Amniotic stem cell (primary cell): ENCODE measurements at regions not wholly inside any gene's neighbourhood (a gene's known extent, or its start where the extent isn't known, plus 50 kb on each side); places are given as distances from the start of the nearest gene placed in this dataset.
A peak's percentile ranks its signal among the peaks of the same experiment; 100 is the strongest.

Source experiments
- DNase-seq: peaks from one replicate; lab custom pipeline; 2025; lab: John Stamatoyannopoulos, UW

- no peak for DNase-seq
These were observed 76.6 kb upstream of the ACTBL2 start for GRCh38 chr5:57559110-57559635.

GRCh38 chr5:57552033-57552432 lies 69.4 kb upstream of the ACTBL2 start:
- no peak for DNase-seq

GRCh38 chr5:57551251-57551650 lies 68.6 kb upstream of the ACTBL2 start:
- DNase-seq, result no peak

GRCh38 chr5:57550132-57550531 lies 67.5 kb upstream of the ACTBL2 start:
- DNase-seq, result no peak

- DNase-seq, result no peak
These were observed 67.0 kb upstream of the ACTBL2 start for GRCh38 chr5:57549566-57549965.

- DNase-seq, result no peak
These were observed 58.2 kb upstream of the ACTBL2 start for GRCh38 chr5:57540823-57541222.

- no peak for DNase-seq
These were observed 56.7 kb upstream of the ACTBL2 start for GRCh38 chr5:57539281-57539701.

GRCh38 chr5:57538341-57538955 lies 55.8 kb upstream of the ACTBL2 start:
- peak; percentile 29 for DNase-seq

- DNase-seq, result no peak
These were observed 55.2 kb upstream of the ACTBL2 start for GRCh38 chr5:57537811-57538210.

- peak; percentile 25 for DNase-seq
These were observed 50.2 kb upstream of the ACTBL2 start for GRCh38 chr5:57532513-57533497.
